Esophagus muscularis mucosa (tissue), 3 donors: ENCODE measurements at regions not wholly inside any gene's neighbourhood (a gene's known extent, or its start where the extent isn't known, plus 50 kb on each side); places are given as distances from the start of the nearest gene placed in this dataset.

ENCODE experiments used
- CTCF ChIP-seq, 3 experiments: fragments of 200-600 bp in 2 of 3; fragments of 450-650 bp in 1 of 3; sonication (generic) in 2 of 3; IDR thresholded peaks; one replicate each; pipeline ENCODE4 v1.5.1; 2017 to 2019; ENCODE audit warnings: antibody characterized with exemption in 3 of 3, mild to moderate bottlenecking in 2 of 3, moderate library complexity in 1 of 3
- POLR2AphosphoS5 ChIP-seq, 2 donors: sonication (generic); formaldehyde crosslinking; IDR thresholded peaks; one replicate each; pipeline ENCODE4 v1.6.1; 2017; ENCODE audit warnings: antibody characterized with exemption in 2 of 2

DNA sequence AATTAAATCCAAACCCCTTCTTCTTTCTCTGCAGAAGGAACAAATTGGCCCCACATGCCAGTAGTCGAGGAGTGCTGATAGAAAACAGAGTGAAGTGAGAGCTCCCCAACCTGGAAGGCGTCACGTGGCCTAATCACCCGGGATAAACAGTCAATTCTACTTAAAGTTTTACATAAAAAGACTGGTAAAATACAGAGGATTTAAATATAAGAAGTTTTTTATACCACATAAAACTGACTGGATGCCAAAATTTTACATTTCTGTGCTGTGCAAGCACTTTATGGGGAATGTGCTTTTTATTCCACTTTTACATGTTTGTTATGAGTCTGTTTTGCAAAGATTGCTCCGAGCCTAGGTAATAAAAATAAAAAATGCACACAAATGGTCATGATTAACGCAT, 1586.8 kb upstream of the ACVR2A start:
- TF ChIP-seq CTCF (IDR thresholded peaks at IDR 0.05) (no peak), POLR2AphosphoS5 (IDR thresholded peaks at IDR 0.05) (no peak)
